ENCODE measurements at regions not wholly inside any gene's neighbourhood (a gene's known extent, or its start where the extent isn't known, plus 50 kb on each side); places are given as distances from the start of the nearest gene placed in this dataset.

DNA sequence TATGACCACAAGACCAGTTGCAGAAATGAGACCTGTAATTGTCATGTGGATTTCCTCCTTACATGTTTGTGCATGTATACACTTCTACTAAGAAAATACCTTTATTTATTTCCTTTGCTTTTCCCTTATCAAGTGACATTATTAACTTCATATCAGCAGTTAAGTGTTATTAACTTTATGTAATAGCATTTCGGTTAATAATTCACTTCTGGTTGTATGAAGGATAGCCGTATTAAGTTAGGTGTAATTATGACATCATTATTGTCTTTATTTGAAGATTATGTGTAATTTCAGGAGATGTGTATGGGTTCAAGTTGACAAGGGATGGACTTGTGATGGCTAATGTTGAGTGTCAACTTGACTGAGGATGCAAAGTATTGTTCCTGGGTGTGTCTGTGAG, 881.2 kb upstream of the ATXN8OS start (continued):
- TF ChIP-seq, protein P1, sequence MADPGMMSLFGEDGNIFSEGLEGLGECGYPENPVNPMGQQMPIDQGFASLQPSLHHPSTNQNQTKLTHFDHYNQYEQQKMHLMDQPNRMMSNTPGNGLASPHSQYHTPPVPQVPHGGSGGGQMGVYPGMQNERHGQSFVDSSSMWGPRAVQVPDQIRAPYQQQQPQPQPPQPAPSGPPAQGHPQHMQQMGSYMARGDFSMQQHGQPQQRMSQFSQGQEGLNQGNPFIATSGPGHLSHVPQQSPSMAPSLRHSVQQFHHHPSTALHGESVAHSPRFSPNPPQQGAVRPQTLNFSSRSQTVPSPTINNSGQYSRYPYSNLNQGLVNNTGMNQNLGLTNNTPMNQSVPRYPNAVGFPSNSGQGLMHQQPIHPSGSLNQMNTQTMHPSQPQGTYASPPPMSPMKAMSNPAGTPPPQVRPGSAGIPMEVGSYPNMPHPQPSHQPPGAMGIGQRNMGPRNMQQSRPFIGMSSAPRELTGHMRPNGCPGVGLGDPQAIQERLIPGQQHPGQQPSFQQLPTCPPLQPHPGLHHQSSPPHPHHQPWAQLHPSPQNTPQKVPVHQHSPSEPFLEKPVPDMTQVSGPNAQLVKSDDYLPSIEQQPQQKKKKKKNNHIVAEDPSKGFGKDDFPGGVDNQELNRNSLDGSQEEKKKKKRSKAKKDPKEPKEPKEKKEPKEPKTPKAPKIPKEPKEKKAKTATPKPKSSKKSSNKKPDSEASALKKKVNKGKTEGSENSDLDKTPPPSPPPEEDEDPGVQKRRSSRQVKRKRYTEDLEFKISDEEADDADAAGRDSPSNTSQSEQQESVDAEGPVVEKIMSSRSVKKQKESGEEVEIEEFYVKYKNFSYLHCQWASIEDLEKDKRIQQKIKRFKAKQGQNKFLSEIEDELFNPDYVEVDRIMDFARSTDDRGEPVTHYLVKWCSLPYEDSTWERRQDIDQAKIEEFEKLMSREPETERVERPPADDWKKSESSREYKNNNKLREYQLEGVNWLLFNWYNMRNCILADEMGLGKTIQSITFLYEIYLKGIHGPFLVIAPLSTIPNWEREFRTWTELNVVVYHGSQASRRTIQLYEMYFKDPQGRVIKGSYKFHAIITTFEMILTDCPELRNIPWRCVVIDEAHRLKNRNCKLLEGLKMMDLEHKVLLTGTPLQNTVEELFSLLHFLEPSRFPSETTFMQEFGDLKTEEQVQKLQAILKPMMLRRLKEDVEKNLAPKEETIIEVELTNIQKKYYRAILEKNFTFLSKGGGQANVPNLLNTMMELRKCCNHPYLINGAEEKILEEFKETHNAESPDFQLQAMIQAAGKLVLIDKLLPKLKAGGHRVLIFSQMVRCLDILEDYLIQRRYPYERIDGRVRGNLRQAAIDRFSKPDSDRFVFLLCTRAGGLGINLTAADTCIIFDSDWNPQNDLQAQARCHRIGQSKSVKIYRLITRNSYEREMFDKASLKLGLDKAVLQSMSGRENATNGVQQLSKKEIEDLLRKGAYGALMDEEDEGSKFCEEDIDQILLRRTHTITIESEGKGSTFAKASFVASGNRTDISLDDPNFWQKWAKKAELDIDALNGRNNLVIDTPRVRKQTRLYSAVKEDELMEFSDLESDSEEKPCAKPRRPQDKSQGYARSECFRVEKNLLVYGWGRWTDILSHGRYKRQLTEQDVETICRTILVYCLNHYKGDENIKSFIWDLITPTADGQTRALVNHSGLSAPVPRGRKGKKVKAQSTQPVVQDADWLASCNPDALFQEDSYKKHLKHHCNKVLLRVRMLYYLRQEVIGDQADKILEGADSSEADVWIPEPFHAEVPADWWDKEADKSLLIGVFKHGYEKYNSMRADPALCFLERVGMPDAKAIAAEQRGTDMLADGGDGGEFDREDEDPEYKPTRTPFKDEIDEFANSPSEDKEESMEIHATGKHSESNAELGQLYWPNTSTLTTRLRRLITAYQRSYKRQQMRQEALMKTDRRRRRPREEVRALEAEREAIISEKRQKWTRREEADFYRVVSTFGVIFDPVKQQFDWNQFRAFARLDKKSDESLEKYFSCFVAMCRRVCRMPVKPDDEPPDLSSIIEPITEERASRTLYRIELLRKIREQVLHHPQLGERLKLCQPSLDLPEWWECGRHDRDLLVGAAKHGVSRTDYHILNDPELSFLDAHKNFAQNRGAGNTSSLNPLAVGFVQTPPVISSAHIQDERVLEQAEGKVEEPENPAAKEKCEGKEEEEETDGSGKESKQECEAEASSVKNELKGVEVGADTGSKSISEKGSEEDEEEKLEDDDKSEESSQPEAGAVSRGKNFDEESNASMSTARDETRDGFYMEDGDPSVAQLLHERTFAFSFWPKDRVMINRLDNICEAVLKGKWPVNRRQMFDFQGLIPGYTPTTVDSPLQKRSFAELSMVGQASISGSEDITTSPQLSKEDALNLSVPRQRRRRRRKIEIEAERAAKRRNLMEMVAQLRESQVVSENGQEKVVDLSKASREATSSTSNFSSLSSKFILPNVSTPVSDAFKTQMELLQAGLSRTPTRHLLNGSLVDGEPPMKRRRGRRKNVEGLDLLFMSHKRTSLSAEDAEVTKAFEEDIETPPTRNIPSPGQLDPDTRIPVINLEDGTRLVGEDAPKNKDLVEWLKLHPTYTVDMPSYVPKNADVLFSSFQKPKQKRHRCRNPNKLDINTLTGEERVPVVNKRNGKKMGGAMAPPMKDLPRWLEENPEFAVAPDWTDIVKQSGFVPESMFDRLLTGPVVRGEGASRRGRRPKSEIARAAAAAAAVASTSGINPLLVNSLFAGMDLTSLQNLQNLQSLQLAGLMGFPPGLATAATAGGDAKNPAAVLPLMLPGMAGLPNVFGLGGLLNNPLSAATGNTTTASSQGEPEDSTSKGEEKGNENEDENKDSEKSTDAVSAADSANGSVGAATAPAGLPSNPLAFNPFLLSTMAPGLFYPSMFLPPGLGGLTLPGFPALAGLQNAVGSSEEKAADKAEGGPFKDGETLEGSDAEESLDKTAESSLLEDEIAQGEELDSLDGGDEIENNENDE (IDR thresholded peaks at IDR 0.05; ENCODE audit: low read depth, low read length) = no peak
- TF ChIP-seq, protein P2, sequence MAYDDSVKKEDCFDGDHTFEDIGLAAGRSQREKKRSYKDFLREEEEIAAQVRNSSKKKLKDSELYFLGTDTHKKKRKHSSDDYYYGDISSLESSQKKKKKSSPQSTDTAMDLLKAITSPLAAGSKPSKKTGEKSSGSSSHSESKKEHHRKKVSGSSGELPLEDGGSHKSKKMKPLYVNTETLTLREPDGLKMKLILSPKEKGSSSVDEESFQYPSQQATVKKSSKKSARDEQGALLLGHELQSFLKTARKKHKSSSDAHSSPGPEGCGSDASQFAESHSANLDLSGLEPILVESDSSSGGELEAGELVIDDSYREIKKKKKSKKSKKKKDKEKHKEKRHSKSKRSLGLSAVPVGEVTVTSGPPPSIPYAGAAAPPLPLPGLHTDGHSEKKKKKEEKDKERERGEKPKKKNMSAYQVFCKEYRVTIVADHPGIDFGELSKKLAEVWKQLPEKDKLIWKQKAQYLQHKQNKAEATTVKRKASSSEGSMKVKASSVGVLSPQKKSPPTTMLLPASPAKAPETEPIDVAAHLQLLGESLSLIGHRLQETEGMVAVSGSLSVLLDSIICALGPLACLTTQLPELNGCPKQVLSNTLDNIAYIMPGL (CRISPR knock-in tag; IDR thresholded peaks at IDR 0.05) = no peak
- no peak for TF ChIP-seq ARHGAP35 (IDR thresholded peaks at IDR 0.05; ENCODE audit: partially characterized antibody)
- TF ChIP-seq KDM4B (IDR thresholded peaks at IDR 0.05; ENCODE audit: borderline replicate concordance in 2 of 2, low read depth in 1 of 2) = no peak
- TF ChIP-seq, protein P3, sequence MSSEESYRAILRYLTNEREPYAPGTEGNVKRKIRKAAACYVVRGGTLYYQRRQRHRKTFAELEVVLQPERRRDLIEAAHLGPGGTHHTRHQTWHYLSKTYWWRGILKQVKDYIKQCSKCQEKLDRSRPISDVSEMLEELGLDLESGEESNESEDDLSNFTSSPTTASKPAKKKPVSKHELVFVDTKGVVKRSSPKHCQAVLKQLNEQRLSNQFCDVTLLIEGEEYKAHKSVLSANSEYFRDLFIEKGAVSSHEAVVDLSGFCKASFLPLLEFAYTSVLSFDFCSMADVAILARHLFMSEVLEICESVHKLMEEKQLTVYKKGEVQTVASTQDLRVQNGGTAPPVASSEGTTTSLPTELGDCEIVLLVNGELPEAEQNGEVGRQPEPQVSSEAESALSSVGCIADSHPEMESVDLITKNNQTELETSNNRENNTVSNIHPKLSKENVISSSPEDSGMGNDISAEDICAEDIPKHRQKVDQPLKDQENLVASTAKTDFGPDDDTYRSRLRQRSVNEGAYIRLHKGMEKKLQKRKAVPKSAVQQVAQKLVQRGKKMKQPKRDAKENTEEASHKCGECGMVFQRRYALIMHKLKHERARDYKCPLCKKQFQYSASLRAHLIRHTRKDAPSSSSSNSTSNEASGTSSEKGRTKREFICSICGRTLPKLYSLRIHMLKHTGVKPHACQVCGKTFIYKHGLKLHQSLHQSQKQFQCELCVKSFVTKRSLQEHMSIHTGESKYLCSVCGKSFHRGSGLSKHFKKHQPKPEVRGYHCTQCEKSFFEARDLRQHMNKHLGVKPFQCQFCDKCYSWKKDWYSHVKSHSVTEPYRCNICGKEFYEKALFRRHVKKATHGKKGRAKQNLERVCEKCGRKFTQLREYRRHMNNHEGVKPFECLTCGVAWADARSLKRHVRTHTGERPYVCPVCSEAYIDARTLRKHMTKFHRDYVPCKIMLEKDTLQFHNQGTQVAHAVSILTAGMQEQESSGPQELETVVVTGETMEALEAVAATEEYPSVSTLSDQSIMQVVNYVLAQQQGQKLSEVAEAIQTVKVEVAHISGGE (CRISPR knock-in tag; IDR thresholded peaks at IDR 0.05) = no peak
- TF ChIP-seq BRD4 (IDR thresholded peaks at IDR 0.05) = no peak
- TF ChIP-seq ZNF347 (CRISPR knock-in tag; IDR thresholded peaks at IDR 0.05; ENCODE audit: low read depth) = no peak
- TF ChIP-seq HDAC8 (tag; IDR thresholded peaks at IDR 0.05) = no peak
- TF ChIP-seq, protein P4, sequence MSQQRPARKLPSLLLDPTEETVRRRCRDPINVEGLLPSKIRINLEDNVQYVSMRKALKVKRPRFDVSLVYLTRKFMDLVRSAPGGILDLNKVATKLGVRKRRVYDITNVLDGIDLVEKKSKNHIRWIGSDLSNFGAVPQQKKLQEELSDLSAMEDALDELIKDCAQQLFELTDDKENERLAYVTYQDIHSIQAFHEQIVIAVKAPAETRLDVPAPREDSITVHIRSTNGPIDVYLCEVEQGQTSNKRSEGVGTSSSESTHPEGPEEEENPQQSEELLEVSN (IDR thresholded peaks at IDR 0.05; ENCODE audit: borderline replicate concordance in 1 of 2, extremely low read depth in 1 of 2, insufficient read depth in 1 of 2, insufficient read length in 1 of 2, low read depth in 1 of 2, low read length in 1 of 2, poor library complexity in 1 of 2, severe bottlenecking in 1 of 2) = no peak

All from K562 (cell line).